Dendritic cell treated with granulocyte-macrophage colony-stimulating factor and Interleukin-4, amounts not matched to agents 40 ng/mL and 50 ng/mL, for 4 days (primary cell): ENCODE measurements at regions not wholly inside any gene's neighbourhood (a gene's known extent, or its start where the extent isn't known, plus 50 kb on each side); places are given as distances from the start of the nearest gene placed in this dataset.
"Not testable (repeated sequence)": the region's sequence is repeated elsewhere in the genome, so short reads cannot be mapped to it uniquely, and the experiment has no call there.

ENCODE experiments used
- H3K27ac Mint-ChIP-seq: one replicate; pipeline ENCODE4 v1.8.0; 2022; ENCODE audit warnings: mild to moderate bottlenecking, mixed read lengths
- H3K27me3 Mint-ChIP-seq: one replicate; pipeline ENCODE4 v1.8.0; 2022; ENCODE audit warnings: mild to moderate bottlenecking, mixed read lengths
- H3K36me3 Mint-ChIP-seq: one replicate; pipeline ENCODE4 v1.8.0; 2022; ENCODE audit warnings: low read depth, mixed read lengths
- H3K4me1 Mint-ChIP-seq: one replicate; pipeline ENCODE4 v1.8.0; 2022; ENCODE audit warnings: low read depth, mixed read lengths
- H3K4me3 Mint-ChIP-seq: one replicate; pipeline ENCODE4 v1.8.0; 2022; ENCODE audit warnings: mild to moderate bottlenecking, moderate library complexity, mixed read lengths
- H3K9me3 Mint-ChIP-seq: one replicate; pipeline ENCODE4 v1.8.0; 2022; ENCODE audit warnings: mixed read lengths
- intact Hi-C: fragments of 100-400 bp; cut with micrococcal nuclease; formaldehyde crosslinking; loops from one replicate; pipeline ENCODE4 v1.15.0; 2022

DNA sequence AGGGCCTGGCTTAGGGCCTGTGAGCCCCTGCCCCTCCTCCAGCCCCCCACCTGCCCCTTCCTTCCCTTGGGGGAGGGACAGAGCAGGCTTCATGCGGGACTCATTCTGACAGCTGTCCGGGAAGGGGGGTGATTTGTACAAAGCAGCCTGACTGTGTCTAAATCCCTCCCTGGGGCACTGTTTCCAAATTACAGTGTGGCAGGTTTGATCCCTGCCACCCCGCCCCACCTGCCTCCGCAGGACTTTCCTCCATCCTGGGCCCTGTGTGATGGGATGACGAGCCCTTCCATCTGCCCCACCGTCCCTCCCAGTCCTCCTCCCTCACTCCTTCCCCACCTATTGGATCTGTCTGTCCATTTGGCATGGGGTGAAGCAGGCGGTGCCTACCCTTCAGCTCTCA, 363.9 kb downstream of the BCL11B start:
- no peaks in the 10 kb centered on the region for H3K9me3 Mint-ChIP-seq
- intact Hi-C loops = no loop called here
- H3K27ac Mint-ChIP-seq = no peak overlapping the region
- no peaks in the 10 kb centered on the region for H3K4me1 Mint-ChIP-seq
- peaks cover 7% of the 10 kb centered on the region for H3K27me3 Mint-ChIP-seq
- no peak overlapping the region for H3K4me3 Mint-ChIP-seq
- H3K36me3 Mint-ChIP-seq = no peaks in the 10 kb centered on the region

DNA sequence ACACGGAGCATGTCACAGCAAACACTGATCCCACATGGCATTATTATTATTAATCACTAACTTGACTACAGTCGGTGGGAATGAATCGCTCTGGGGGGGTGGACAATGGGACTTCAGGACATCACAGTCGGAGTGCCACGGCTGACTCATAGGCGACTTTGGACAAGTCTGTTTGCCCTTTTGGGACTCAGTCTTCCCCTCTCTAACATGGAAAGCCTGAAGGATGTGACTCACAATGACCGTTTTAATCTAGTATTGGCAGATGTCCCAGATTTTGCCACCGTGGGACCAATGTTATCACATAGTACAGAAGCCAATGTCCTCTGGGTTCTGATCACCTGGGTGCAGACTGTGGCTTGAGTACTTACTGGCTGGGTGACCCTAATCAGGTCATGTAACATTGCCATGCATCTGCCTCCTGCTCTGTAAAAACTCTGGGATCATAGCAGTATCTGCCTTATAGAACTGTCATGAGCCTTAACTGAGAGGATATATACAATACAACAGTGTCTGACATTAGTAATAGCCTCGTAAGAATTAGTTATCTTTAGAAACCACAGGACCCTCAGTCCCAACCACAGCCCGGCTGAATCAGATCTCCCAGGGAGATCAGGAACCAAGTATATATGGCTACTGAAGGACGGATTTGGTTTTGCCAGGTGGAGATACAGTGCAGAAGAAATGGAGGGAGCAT, 362.6 kb downstream of the BCL11B start:
- intact Hi-C loops = no loop called here
- H3K9me3 Mint-ChIP-seq = no peaks in the 10 kb centered on the region
- peaks cover 12% of the 10 kb centered on the region for H3K27me3 Mint-ChIP-seq

GRCh38 chr14:98910061-98910460, 361.9 kb downstream of the BCL11B start:
- Mint-ChIP-seq H3K36me3 (no peaks in the 10 kb centered on the region), H3K9me3 (no peaks in the 10 kb centered on the region), H3K27ac (no peak overlapping the region), H3K27me3 (peaks cover 12% of the 10 kb centered on the region), H3K4me3 (no peak overlapping the region), H3K4me1 (peaks cover 5% of the 10 kb centered on the region)
- intact Hi-C loops = no loop called here

More for the DNA sequence above, 362.6 kb downstream of the BCL11B start:
- Mint-ChIP-seq H3K36me3 (no peaks in the 10 kb centered on the region), H3K4me1 (peaks cover 5% of the 10 kb centered on the region), H3K27ac (no peak overlapping the region), H3K4me3 (no peak overlapping the region)

DNA sequence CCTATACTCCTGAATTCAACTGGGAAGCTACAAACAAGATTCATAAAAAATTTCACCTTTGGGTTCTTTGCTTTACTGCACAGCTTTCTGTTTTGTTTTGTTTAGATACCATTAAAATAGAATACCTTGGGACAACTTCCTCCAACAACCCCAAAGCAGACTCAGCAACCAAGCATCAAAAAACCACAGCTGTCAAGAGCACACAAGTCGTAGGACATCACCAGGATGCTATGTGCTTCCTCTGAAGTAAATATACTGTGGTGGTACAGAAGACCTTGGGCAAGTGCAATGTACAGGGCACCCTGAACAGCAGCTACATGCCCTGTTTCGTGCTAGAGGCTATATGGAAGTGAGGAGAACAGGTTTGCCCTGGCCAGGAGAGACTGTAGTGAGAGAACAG, 359.3 kb downstream of the BCL11B start:
- H3K27me3 Mint-ChIP-seq = peaks cover 6% of the 10 kb centered on the region
- H3K27ac Mint-ChIP-seq = no peak overlapping the region
- no peak overlapping the region for H3K4me3 Mint-ChIP-seq
- intact Hi-C loops = no loop called here
- H3K4me1 Mint-ChIP-seq = peaks cover 12% of the 10 kb centered on the region
- no peaks in the 10 kb centered on the region for H3K36me3 Mint-ChIP-seq
- H3K9me3 Mint-ChIP-seq = no peaks in the 10 kb centered on the region

- Mint-ChIP-seq H3K27ac (no peak overlapping the region), H3K4me1 (peaks cover 12% of the 10 kb centered on the region)
- intact Hi-C loops = no loop called here
Measured at GRCh38 chr14:98913967-98914650, 357.9 kb downstream of the BCL11B start.

GRCh38 chr14:98914942-98915341, 357.1 kb downstream of the BCL11B start:
- H3K4me3 Mint-ChIP-seq = no peak overlapping the region
- H3K9me3 Mint-ChIP-seq = no peaks in the 10 kb centered on the region
- H3K27me3 Mint-ChIP-seq = peaks cover 10% of the 10 kb centered on the region
- intact Hi-C loops = no loop called here
- no peak overlapping the region for H3K27ac Mint-ChIP-seq
- H3K4me1 Mint-ChIP-seq = peaks cover 12% of the 10 kb centered on the region
- no peaks in the 10 kb centered on the region for H3K36me3 Mint-ChIP-seq

More at GRCh38 chr14:98913967-98914650, 357.9 kb downstream of the BCL11B start:
- H3K36me3 Mint-ChIP-seq = no peaks in the 10 kb centered on the region
- no peak overlapping the region for H3K4me3 Mint-ChIP-seq
- peaks cover 10% of the 10 kb centered on the region for H3K27me3 Mint-ChIP-seq
- no peaks in the 10 kb centered on the region for H3K9me3 Mint-ChIP-seq

DNA sequence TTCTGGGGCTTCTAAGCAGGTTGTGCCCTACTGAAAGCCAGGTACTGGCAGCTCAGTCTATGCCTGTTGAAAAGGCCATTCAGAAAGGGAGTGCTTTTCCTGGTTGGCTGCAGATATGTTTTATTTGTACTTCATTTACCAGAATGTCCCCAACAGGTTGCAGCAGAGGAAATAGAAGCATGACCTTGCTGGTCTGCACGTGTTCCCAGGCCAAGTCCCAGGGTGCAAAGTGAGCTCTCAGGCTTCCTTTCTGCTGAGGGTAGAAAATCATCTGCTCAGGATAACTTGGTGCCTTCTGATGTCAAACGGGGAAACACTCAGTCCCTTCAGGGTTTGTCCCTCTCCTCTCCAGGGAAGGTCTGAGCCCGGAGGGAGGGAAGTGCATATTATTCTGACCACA, 356.4 kb downstream of the BCL11B start:
- Mint-ChIP-seq H3K9me3 (peaks cover 2% of the 10 kb centered on the region), H3K4me1 (peaks cover 12% of the 10 kb centered on the region), H3K27ac (no peak overlapping the region), H3K36me3 (no peaks in the 10 kb centered on the region), H3K27me3 (peaks cover 10% of the 10 kb centered on the region), H3K4me3 (no peak overlapping the region)
- intact Hi-C loops = no loop called here

- H3K27ac Mint-ChIP-seq = no peak overlapping the region
- H3K9me3 Mint-ChIP-seq = peaks cover 6% of the 10 kb centered on the region
- H3K4me1 Mint-ChIP-seq = peaks cover 12% of the 10 kb centered on the region
- H3K27me3 Mint-ChIP-seq = peaks cover 10% of the 10 kb centered on the region
- H3K36me3 Mint-ChIP-seq = no peaks in the 10 kb centered on the region
- H3K4me3 Mint-ChIP-seq = no peak overlapping the region
- intact Hi-C loops = no loop called here
Measured at GRCh38 chr14:98916036-98916435, 356.0 kb downstream of the BCL11B start.

DNA sequence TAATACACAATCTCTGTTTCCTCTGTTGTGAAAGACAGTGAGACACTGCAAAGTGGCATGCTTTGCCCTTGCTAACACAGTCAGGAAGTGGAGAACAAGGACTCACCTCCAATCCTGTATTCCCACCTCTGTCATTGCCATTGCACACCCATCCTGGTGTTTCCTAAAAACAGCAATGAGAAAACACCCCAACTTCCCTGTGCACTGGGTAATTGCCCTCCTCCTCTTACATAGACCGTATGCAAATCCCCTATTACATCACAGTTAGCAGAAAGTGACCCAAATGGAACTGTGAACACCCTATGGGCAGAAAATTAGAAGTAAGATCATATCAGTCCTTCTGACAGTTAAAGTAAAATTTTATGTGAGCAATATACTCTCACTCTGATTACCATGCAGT, 355.5 kb downstream of the BCL11B start:
- no peak overlapping the region for H3K27ac Mint-ChIP-seq
- H3K27me3 Mint-ChIP-seq = peaks cover 10% of the 10 kb centered on the region
- intact Hi-C loops = no loop called here
- no peaks in the 10 kb centered on the region for H3K36me3 Mint-ChIP-seq
- peaks cover 9% of the 10 kb centered on the region for H3K9me3 Mint-ChIP-seq
- H3K4me3 Mint-ChIP-seq = no peak overlapping the region
- H3K4me1 Mint-ChIP-seq = peaks cover 12% of the 10 kb centered on the region

DNA sequence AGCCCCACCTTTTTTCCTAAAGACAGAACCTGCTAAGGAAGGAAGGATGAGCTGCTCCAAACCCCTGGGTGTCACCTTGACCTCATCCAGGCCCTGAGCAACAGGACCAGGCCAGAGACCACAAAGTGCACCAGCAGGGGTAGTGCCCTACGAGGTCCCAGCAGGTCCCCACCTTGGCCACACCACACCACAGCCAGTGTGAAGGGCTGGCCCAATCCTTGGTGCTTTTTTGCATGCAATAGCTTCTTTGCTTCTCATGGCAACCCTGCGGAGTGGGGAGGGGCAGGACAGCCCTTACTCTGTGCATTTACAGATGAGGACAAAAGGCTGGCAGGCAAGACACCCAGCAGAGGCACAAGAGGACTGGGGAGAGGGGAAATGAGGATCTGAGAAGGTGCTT, 352.6 kb downstream of the BCL11B start:
- Mint-ChIP-seq H3K9me3 (peaks cover 18% of the 10 kb centered on the region), H3K4me3 (no peak overlapping the region), H3K27me3 (peaks cover 8% of the 10 kb centered on the region), H3K27ac (no peak overlapping the region), H3K36me3 (no peaks in the 10 kb centered on the region), H3K4me1 (peaks cover 7% of the 10 kb centered on the region)
- intact Hi-C loops = no loop called here

- H3K27me3 Mint-ChIP-seq, H3K4me1 Mint-ChIP-seq, H3K27ac Mint-ChIP-seq, H3K4me3 Mint-ChIP-seq, intact Hi-C loops, H3K36me3 Mint-ChIP-seq: not testable (repeated sequence)
- H3K9me3 Mint-ChIP-seq = peaks cover 18% of the 10 kb centered on the region
Measured at GRCh38 chr14:98921306-98921705, 350.7 kb downstream of the BCL11B start.

DNA sequence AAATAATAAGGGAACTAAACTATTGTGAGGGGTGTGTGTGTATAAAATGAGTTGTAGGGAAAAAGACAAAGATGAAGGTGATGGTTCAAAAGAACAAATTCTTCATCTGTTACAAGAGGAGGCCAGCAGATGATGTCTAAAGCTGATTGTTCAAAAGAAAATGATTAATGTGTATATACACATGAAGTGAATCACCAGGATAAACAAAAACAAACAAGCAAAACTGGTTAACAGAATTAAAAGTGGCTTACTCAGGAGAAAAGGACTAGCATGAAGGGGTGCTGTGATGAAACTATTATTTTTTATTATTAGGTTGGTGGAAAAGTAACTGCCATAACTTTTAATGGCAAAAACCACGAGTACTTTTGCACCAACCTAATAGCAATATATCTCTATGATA, 348.4 kb downstream of the BCL11B start:
- Mint-ChIP-seq H3K27ac (no peak overlapping the region), H3K36me3 (no peaks in the 10 kb centered on the region), H3K4me3 (no peak overlapping the region), H3K27me3 (peaks cover 7% of the 10 kb centered on the region), H3K9me3 (peaks cover 18% of the 10 kb centered on the region), H3K4me1 (no peaks in the 10 kb centered on the region)
- intact Hi-C loops = no loop called here

DNA sequence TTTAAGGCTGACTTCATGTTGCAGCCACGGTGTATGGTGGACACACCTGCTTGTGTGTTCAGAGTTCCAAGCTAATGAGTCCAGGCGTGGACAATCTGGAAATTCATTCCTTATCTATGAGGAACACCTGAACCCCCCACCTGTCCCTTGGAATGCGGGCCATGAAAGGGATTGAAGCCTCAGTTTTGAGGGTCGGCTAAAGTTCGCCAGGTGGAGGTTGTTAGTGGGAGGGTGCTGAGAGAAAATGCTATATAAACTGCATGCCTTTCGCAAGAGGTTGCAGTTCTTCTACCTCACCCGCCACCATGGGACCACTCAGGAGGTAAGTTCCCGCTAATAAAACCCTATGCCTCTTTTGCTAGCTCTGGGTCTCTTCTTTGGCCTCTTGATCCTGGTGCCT, 348.0 kb downstream of the BCL11B start:
- H3K27ac Mint-ChIP-seq = no peak overlapping the region

GRCh38 chr14:98925354-98926040, 346.5 kb downstream of the BCL11B start:
- H3K4me1 Mint-ChIP-seq = no peaks in the 10 kb centered on the region
- H3K36me3 Mint-ChIP-seq = no peaks in the 10 kb centered on the region
- intact Hi-C loops = no loop called here
- no peak overlapping the region for H3K4me3 Mint-ChIP-seq
- H3K27me3 Mint-ChIP-seq = peaks cover 4% of the 10 kb centered on the region
- H3K9me3 Mint-ChIP-seq = peaks cover 17% of the 10 kb centered on the region
- no peak overlapping the region for H3K27ac Mint-ChIP-seq

More for the DNA sequence above, 348.0 kb downstream of the BCL11B start:
- H3K27me3 Mint-ChIP-seq = peaks cover 4% of the 10 kb centered on the region
- intact Hi-C loops = no loop called here
- peaks cover 18% of the 10 kb centered on the region for H3K9me3 Mint-ChIP-seq
- H3K4me1 Mint-ChIP-seq = no peaks in the 10 kb centered on the region
- H3K4me3 Mint-ChIP-seq = no peak overlapping the region
- no peaks in the 10 kb centered on the region for H3K36me3 Mint-ChIP-seq
